GM18858 (cell line): ENCODE measurements at regions not wholly inside any gene's neighbourhood (a gene's known extent, or its start where the extent isn't known, plus 50 kb on each side); places are given as distances from the start of the nearest gene placed in this dataset.

Experiments
- ATAC-seq: cut with Tn5 transposase; IDR thresholded peaks from one replicate; pipeline ENCODE4 v1.9.1; 2021; ENCODE audit not compliant: unreplicated experiment

GRCh38 chr7:20932785-20933527 lies 146.3 kb upstream of the SP8 start:
- ATAC-seq: no peak

GRCh38 chr7:20945451-20945850 lies 158.8 kb upstream of the SP8 start:
- ATAC-seq: no peak

DNA sequence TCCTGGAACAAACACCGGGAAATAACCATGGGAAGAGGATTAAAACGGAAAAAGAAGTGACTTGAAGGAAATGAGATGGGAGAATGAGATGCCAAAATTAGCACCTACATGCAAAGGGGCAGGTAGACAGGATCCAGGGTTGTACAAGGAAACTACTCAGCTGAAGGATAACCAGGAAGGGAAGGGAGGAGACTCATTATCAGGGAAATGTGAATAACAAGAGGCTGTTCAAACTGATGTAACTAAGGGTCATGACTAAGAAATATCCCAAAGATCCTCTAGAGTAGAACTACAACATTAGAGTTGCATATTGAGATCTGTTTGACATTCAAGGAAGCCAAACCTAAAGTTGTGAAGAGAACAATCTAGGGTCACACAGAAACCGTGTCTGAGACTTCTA lies 166.2 kb upstream of the SP8 start:
- no peak for ATAC-seq

DNA sequence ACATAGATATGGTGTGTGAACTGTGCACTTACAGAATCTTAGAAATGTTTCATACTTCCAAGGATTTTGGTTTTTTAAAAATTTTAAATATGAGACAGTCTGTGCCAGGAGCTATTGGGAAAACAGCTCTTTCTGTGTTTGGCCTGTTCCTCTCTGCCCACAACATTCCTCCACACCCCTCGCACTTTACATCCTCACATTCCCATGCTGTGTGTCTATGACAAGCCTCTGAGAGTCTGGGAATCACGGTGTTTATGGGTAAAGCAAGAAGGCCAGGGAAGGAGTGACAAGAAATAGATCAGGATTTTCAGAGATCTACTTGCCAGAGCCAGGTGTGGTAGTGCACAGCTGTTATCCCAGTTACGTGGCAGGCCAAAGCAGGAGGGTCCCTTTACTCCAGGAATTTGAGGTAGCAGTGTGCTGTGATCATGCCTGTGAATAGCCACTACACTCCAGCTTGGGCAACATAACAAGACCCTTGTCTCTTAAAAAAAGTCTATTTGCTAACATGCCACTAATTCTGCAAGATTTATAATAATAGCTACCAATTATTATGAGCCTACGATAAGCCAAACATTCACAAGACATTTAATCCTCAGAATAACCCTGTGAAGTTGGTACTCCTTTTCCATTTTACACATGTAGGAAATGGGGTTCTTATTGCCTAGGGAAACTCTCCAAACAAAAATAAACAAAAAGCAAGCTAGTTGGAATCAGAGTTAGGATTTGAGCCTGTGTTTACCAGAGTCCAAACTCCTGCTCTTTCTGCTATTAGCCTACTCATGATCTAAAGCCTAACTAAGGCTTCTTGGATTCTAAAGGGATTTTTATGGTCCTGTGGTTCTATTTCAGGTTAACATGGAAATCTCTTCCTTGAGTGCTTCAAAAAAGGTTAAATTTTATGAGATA lies 168.3 kb upstream of the SP8 start:
- ATAC-seq: no peak

GRCh38 chr7:20958572-20958971 lies 171.9 kb upstream of the SP8 start:
- ATAC-seq: no peak

DNA sequence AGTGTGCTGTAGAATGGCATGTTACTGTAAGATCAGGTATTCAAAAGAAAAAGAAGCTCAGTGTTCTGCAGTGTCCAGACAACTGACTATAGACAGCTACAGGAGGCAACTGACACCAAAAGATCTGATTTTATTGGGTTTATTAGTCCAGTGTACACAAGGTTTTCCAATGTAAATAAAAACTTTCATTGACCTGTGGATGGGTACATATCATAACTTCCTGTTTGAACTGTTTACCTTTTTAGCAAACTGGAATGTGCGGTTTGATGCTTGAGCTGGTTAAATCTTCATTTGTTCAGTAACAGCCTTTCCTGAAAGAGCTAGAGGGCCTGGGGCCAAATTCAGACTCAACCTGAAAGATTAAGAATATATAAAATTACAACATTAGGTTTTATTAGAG lies 172.6 kb upstream of the SP8 start:
- ATAC-seq: no peak

DNA sequence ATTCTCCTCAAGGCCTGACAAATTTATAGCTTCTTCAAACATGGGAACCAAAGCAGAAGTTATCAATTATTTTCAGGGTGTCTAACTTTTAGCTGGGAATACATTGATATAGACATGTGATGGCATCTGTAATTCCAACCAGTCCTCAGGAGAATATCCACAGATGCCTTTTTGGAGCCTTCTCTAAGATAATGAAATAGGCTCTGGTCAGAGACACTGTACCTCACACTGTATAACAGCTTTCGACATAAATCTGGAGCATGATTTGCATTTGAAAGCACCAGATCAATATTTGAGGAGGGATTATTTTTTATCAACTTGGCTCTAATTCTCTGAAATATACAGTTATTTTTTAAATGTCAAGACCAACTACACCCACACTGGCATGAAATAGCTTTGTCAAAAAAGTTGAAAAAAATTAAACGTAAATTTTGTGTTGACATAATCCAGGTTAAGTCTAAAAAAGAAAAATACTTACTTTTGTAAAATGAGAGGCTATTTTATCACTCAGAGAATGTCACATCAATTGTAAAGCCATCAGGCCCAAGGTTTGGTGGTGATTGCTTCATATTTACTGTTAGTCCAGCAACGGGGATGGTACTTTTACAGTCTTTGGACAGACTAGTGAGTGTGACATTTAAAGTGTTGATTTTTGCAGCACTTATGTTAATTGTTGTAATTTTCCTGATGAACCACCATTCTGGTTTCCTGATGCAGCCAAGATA lies 177.0 kb upstream of the SP8 start:
- ATAC-seq: no peak

DNA sequence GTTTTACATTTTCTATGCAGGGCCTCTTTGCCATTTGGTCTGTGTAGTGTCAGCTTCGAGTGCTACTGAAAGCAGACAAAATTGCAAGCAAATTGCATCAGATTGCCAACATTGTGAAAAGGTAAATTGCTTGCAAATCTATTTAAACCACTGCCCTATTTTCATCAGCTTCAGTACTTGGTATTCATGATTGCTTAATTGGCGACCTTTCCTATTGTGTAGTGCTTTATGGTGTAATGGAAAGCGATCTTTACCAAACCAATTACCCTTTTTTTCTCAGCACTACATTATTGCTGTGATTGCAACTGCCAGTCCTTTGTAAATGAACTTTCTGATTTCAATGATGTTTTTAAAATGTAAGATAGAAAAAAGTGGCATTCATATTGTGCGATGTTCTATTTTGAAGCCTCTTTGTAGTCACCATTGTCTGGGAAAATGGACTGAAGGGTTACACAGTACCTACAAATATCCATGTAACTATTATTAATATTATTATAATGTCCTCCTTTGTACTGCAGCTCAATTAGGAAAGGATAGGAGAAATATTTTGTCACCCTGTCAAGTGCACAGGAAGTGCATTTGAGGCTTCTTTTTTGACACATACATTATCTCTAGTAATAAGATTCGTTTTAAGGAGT lies 177.7 kb upstream of the SP8 start:
- no peak for ATAC-seq

GRCh38 chr7:20971219-20971618 lies 184.5 kb upstream of the SP8 start:
- no peak for ATAC-seq

DNA sequence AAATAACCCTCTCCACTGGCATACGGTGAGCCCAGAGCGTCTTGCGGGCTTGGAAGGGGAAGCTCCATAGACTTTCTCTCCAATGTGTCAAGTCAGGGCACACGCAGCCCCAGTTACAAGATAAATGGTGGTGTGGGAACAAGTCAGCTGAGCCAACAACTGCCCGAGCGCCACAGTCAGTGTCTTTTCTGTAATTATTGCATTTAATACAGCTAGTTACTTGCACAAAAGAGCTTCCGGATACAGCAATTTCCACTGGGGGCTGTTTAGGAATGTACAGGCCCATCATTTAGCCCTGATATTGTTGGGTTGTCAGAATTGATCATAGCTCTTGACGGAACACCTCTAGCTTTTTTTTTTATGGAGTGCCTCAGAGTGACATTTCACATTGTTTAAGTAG lies 193.5 kb upstream of the SP8 start:
- no peak for ATAC-seq

GRCh38 chr7:20980668-20981264 lies 194.1 kb upstream of the SP8 start:
- no peak for ATAC-seq

- no peak for ATAC-seq
Observed at GRCh38 chr7:20988340-20988739, 201.7 kb upstream of the SP8 start.

DNA sequence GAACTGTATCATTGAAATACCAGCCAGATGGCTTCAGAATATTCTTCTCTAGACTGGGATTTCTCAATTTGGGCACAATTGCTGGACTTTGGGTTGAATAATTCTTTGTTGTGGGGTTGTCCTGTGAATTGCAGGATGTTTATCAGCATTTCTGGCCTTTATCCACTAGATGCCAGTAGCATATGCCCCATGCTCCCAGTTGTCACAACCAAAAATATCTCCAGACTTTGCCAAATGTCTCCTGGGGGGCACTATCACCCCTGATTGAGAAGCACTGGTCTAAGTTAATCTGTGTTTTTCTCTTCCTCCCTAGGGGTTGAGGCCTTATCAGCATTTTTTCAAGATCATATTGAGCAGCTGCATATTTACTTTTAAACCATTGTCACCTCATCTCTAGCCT lies 204.9 kb upstream of the SP8 start:
- ATAC-seq: no peak

- ATAC-seq: no peak
Observed at GRCh38 chr7:20993693-20994092, 207.0 kb upstream of the SP8 start.

DNA sequence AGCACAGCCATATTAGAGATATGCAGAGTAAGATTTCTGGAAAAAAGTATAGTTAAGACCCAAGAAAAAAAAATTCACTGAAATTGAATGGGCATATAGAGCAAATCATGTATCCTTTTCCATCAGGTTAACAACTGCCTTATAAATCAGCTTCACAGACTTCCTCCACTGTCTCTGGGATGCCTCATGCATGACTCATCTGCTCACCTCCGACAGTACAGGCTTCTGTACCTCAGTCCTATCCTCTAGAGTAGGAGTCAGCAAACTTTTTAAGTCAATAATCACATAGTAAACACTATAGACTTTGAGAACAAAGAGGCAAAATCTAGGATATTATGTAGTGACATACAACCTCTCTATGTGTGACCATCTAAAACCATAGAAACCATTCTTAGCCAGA lies 211.6 kb upstream of the SP8 start:
- ATAC-seq: no peak

DNA sequence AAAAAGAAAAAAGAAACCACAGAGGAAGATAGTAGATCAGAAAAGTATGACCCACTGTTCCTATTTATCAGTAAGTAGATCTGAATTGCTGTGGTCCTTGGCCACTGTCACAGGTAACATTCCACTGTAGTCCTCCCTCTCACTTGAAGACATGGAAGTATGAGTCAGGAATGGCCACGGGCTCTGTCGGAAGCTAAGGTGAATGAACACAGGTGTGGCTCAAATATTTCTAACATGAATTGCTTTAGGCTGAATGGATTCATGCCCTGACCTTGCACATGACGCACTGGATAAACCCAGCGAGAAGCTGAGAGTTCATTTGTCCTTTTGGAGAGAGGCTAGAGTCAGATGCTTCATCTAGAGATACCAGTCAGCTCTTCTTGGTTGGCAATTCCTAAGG lies 224.5 kb upstream of the SP8 start:
- ATAC-seq: no peak

- ATAC-seq: no peak
Observed at GRCh38 chr7:21013765-21014539, 227.3 kb upstream of the SP8 start.

DNA sequence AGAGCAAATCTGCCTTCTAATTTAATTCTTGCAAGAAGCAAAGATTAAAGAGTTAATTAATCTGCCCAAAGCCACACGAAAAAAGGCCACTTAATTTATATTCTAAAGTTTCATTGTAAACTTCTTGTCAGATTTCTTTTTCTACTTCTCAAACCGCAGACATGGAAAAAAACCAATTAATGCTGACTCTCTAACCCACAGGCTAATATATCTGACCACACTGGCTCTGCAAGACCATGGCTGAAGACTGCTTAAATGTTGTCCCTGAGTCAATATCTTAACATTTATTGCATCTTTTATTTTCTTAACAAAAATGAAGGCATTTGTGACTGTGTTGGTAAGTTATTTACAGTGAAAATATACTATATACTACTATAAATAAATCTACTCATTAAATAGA lies 234.0 kb upstream of the SP8 start:
- no peak for ATAC-seq

- ATAC-seq: no peak
Observed at GRCh38 chr7:21023841-21024484, 237.3 kb upstream of the SP8 start.

DNA sequence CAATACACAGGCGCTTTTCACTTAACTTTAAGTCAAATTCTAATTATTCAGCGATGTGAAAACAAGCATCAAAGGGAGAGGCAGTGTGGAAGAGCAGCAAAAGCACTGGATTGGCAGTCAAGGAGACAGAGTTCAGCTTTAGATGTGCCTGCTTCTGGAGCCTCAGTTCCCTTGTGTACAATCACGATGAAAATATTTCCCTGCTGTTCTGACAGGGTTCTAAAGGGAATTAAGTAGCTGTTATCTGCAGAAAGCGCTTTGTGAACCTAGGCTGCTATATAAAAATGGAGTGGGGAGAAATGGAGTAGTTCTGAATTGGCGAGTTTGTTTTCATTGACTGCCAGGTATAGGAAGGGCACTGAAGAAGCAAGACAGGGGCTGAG lies 237.8 kb upstream of the SP8 start:
- ATAC-seq: no peak
